SKM-1 treated with dmso at 0.1 percent for 144 hours (cell line): ENCODE measurements at regions not wholly inside any gene's neighbourhood (a gene's known extent, or its start where the extent isn't known, plus 50 kb on each side); places are given as distances from the start of the nearest gene placed in this dataset.

ENCODE experiments used
- DNase-seq: peaks from one replicate; lab custom pipeline; 2025; ENCODE audit not compliant: unreplicated experiment; lab: John Stamatoyannopoulos, UW

DNA sequence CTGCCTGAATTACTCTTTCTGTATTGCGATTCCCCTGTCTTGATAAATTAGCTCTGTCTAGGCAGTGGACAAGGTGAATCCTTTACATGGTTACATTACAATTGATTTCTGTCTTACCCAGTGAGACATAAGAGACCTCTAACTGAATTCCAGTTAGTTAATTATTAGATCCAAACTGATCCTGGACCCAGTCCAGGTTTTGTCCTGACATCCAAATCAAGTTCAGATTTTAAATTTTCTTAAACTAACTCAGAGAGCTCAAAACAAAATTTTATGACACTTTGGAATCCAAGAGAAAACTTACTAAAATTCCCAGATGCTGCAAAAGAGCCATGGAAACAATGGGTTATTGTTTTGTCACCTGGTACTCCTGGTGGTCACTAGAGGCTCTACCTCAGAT, 2166.6 kb downstream of the TP53TG3F start:
- DNase-seq: no peak

GRCh38 chr16:35628976-35629375, 2169.6 kb downstream of the TP53TG3F start:
- DNase-seq: no peak

- DNase-seq: no peak
Measured at GRCh38 chr16:35631261-35631945, 2172.0 kb downstream of the TP53TG3F start.

- DNase-seq: no peak
Measured at GRCh38 chr16:35636480-35637230, 2177.2 kb downstream of the TP53TG3F start.

GRCh38 chr16:35637683-35638082, 2178.3 kb downstream of the TP53TG3F start:
- no peak for DNase-seq

GRCh38 chr16:35639233-35640205, 2180.1 kb downstream of the TP53TG3F start:
- DNase-seq: no peak

GRCh38 chr16:35642322-35642835, 2183.0 kb downstream of the TP53TG3F start:
- DNase-seq: no peak

DNA sequence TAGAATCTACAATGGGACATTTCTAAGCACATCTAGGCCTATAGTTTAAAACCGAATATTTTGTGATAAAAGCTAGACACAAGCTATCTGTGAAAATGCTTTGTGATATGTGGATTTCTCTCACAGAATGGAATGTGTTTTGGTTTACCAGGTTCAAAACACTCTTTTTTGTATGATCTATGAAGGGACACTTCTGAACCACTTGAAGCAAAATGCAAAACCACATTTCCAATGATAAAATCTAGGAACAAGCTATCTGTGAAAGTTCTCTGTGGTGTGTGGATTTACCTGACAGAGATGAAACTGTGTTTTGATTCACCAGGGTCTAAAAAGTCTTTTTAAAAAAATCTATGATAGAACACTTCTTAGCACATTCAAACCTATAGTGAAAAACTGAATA, 2192.4 kb downstream of the TP53TG3F start:
- no peak for DNase-seq

DNA sequence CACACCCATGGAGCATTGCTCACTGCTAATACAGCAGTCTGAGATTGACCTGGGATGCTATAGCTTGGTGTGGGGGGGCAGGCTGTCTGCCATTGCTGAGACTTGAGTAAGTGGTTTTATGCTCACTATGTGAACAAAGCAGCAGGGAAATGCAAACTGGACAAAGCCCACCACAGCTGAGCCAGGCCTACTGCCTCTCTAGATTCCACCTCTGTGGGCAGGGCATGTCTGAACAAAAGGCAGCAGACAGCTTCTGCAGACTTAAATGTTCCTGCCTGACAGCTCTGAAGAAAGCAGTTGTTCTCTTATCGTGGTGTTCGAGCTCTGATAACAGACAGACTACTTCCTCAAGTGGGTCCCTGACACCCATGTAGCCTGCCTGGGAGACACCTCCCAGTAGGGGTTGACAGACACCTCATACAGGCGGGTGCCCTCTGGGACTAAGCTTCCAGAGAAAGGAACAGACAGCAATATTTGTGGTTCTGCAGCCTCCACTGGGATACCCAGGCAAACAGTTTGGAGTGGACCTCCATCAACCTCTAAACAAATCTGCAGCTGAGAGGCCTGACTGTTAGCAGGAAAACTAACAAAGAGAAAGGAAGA, 2204.8 kb downstream of the TP53TG3F start:
- no peak for DNase-seq

DNA sequence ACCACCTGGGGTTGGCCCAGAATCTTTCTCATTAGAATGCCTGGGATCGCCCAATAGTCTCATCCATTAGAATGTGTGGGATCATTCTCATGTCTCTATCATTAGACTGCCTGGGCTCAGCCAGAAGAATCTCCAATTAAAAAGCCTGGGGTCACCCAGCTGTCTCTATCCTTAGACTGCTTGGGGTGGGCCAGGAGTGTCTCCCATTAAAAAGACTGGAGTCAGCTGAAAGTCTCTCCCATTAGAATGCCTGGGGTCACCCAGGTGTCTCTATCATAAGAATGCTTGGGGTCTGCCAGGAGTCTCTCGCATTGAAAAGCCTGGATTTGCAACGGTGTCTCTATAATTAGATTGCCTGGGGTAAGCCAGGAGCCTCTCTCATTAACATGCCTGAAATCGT, 2225.7 kb downstream of the TP53TG3F start:
- no peak for DNase-seq

- no peak for DNase-seq
Measured at GRCh38 chr16:35686595-35686994, 2227.2 kb downstream of the TP53TG3F start.

- DNase-seq: no peak
Measured at GRCh38 chr16:35687071-35687470, 2227.7 kb downstream of the TP53TG3F start.

DNA sequence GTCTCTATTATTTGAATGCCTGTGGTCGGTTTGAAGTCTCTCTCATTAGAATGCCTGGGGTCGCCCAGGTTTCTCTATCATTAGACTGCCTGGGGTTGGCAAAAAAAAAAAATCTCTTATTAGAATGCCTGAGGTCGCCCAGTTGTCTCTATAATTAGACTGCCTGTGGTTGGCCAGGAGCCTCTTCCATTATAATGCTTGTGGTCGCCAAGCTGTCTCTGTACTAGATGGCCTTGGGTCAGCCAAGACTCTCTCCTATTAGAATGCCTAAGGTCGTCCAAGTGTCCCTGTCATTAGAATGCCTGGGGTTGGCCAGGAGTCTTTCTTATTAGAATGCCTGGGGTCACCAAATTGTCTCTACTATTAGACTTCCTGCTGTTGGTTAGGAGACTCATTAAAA, 2228.4 kb downstream of the TP53TG3F start:
- DNase-seq: no peak

DNA sequence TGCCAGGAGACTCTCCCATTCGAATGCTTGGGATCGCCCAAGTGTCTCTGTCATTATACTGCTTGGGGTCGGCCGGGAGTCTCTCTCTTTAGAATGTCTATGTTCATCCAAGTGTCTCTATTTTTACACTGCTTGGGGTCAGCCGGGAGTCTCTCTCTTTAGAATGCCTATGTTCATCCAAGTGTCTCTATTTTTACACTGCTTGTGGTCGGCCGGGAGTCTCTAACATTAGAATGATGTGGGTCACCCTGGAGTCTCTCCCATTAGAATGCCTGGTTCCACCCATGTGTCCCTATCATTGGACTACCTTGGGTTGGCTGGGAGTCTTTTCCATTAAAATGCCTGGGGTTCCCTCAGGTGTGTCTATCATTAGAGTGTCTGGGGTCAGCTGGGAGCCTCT, 2230.4 kb downstream of the TP53TG3F start:
- no peak for DNase-seq

- no peak for DNase-seq
Measured at GRCh38 chr16:35690413-35690812, 2231.0 kb downstream of the TP53TG3F start.

- DNase-seq: no peak
Measured at GRCh38 chr16:35691057-35691456, 2231.6 kb downstream of the TP53TG3F start.

DNA sequence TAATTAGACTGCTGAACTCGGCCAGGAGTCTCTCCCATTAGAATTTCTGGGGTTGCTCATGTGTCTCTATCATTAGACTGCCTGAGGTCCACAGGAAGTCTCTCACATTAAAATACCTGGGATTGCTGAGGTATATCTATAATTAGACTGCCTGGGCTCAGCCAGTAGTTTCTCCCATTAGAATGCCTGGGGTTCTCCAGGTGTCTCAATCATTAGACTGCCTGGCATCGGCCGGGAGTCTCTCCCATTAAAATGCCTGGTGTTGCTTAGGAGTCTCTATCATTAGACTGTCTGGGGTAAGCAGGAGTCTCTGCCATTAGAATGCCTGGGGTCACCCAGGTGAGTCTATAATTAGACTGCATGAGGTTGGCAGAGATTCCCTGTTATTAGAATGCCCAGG, 2233.4 kb downstream of the TP53TG3F start:
- DNase-seq: no peak

GRCh38 chr16:35706901-35707300, 2247.5 kb downstream of the TP53TG3F start:
- DNase-seq: no peak

DNA sequence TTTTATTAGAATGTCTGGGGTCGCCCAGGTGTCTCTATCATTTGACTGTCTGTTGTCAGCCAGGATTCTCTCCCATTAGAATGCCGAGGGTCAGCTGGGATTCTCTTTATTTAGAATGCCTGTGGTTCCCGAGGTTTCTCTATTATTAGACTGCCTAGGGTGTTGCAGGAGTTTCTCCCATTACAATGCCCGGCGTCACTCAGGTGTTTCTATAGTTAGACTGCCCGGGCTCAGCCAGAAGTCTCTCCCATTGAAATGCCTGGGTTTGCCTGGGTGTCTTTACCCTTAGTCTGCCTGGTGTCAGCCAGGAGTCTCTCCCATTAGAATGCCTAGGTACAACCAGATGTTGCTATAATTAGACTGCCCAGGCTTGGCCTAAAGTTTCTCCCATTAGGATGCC, 2252.0 kb downstream of the TP53TG3F start:
- no peak for DNase-seq

GRCh38 chr16:35711958-35712357, 2252.5 kb downstream of the TP53TG3F start:
- no peak for DNase-seq
